Omental fat pad (tissue), 3 donors: ENCODE measurements at regions not wholly inside any gene's neighbourhood (a gene's known extent, or its start where the extent isn't known, plus 50 kb on each side); places are given as distances from the start of the nearest gene placed in this dataset.

Experiments
- ATAC-seq: fragments of 150-250 bp; one replicate; pipeline ENCODE4 v1.9.1; 2016; ENCODE audit warnings: mild to moderate bottlenecking, moderate library complexity; ENCODE audit not compliant: low FRiP score
- DNase-seq: peaks from one replicate; pipeline ENCODE4 v3.0.0-alpha.2; 2019; ENCODE audit warnings: low spot score
- CTCF ChIP-seq, 3 donors: fragments of 450-650 bp; IDR thresholded peaks; one replicate each; pipeline ENCODE4 v1.5.1; 2016 to 2017; ENCODE audit warnings: antibody characterized with exemption in 3 of 3, mild to moderate bottlenecking in 3 of 3, moderate library complexity in 2 of 3

- TF ChIP-seq CTCF (IDR thresholded peaks at IDR 0.05) = no peak
- DNase-seq (no peak), ATAC-seq (no peak)
Measured at GRCh38 chr7:123401295-123401694, 133.1 kb downstream of the IQUB start.

DNA sequence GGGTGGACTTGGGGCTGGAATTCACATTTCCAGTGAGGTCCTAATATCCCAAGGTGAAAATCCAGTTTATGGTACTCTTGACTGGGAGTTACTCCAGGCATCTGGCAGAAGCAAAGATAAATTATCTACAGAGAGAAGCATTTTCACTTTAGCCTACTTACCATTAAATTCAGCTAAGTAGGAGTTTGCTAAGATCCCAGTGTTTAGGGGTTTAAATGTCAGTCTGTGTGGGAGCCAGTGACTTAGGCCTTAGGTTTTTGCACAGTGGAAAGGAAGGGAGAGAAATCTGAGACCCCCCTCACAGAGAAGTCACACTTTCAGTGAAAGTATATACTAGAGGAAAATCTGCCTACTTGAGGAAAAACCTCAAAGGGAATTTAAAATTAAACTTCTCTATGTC lies 134.2 kb downstream of the IQUB start:
- ATAC-seq (no peak), DNase-seq (no peak)
- no peak for TF ChIP-seq CTCF (IDR thresholded peaks at IDR 0.05)

DNA sequence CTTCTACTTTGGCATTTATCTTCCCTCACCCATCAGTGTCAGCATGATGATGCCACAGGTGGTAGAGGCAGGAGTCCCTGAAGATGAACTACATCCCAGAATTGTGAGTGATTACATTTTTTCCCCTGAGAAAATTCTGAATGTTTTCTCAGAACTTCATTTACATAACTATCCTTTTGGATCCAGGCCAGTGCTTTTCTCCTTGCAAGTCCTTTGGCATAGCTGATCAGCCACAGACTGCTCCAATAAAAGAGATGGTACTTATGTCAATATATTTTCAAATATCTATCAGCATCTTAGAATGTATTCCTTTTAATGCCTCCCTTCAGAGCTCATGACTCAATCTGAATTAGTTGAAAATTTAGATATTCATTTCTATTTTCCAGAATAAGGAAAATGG lies 135.5 kb downstream of the IQUB start:
- DNase-seq (no peak), ATAC-seq (no peak)
- TF ChIP-seq CTCF (IDR thresholded peaks at IDR 0.05) = no peak

- DNase-seq = no peak
- TF ChIP-seq CTCF (IDR thresholded peaks at IDR 0.05) = no peak
- ATAC-seq = no peak
Measured at GRCh38 chr7:123397746-123398338, 136.6 kb downstream of the IQUB start.

GRCh38 chr7:123393623-123394022 lies 140.8 kb downstream of the IQUB start:
- DNase-seq = no peak
- TF ChIP-seq CTCF (IDR thresholded peaks at IDR 0.05) = no peak
- no peak for ATAC-seq

DNA sequence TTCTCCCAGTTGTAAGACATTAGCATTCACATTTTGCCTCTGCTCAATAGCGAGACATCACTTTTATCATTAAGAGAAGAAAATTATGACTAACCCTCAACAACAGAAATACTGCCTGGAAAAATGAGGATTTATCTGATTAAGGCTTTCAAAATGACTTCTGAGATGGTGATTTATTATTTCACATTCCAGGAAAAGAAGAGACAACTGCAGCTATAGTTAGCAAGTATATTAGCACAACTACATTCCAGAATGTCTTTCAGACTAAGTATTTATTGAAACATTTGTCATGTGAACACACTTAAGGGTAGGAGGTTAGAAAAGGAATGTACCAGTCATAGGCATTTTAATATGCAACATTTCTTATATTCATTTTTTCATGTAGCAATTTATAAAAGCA lies 162.0 kb downstream of the IQUB start:
- peak; percentile 86 for ATAC-seq
- no peak for DNase-seq
- TF ChIP-seq CTCF (IDR thresholded peaks at IDR 0.05) = no peak

GRCh38 chr7:123367484-123368122 lies 166.8 kb downstream of the IQUB start:
- TF ChIP-seq CTCF (IDR thresholded peaks at IDR 0.05) = no peak
- ATAC-seq (no peak), DNase-seq (no peak)
